ENCODE measurements at regions not wholly inside any gene's neighbourhood (a gene's known extent, or its start where the extent isn't known, plus 50 kb on each side); places are given as distances from the start of the nearest gene placed in this dataset.

GRCh38 chr10:91357497-91357896 is 52.6 kb upstream of the HECTD2 start:
- Histone ChIP-seq H3K4me3 (ENCODE audit: extremely low read depth in 1 of 4, insufficient read depth in 2 of 4, low read depth in 3 of 4, low read length in 4 of 4) (no peak overlapping the region), H2AFZ (ENCODE audit: low read length) (no peak overlapping the region), H3K9ac (replicated peaks in 1 of 4; ENCODE audit: extremely low read depth in 1 of 4, low read depth in 3 of 4, low read length in 3 of 4) (no peak overlapping the region), H3K4ac (replicated peaks; ENCODE audit: insufficient read length, low read depth, low read length) (no peak overlapping the region), H3K14ac (ENCODE audit: insufficient read length) (no peak overlapping the region), H2BK12ac (ENCODE audit: low read depth, low read length) (no peak overlapping the region), H4K8ac (ENCODE audit: extremely low read depth, insufficient read depth, low read length) (no peak overlapping the region), H3K36me3 (ENCODE audit: control insufficient read depth in 2 of 4, insufficient read depth in 4 of 4, low read length in 3 of 4) (no peaks in the 10 kb centered on the region), H3K27ac (ENCODE audit: low read depth, low read length) (no peak overlapping the region), H4K5ac (ENCODE audit: insufficient read length, low read depth, low read length) (no peak overlapping the region), H3K18ac (ENCODE audit: extremely low read depth, low read length) (no peak overlapping the region), H4K91ac (replicated peaks; ENCODE audit: insufficient read length, low read length) (no peak overlapping the region), H2BK20ac (ENCODE audit: low read length) (no peak overlapping the region), H2BK15ac (ENCODE audit: low read length) (no peak overlapping the region), H3K23ac (ENCODE audit: insufficient read length) (no peak overlapping the region), H3K4me1 (replicated peaks in 1 of 4; ENCODE audit: control insufficient read depth in 3 of 4, insufficient read depth in 4 of 4, low read length in 3 of 4) (no peaks in the 10 kb centered on the region), H2BK5ac (ENCODE audit: low read depth, low read length) (no peak overlapping the region), H4K20me1 (replicated peaks in 1 of 2; ENCODE audit: control insufficient read depth in 1 of 2, insufficient read depth in 2 of 2, low read length in 2 of 2) (no peaks in the 10 kb centered on the region), H2AK5ac (ENCODE audit: low read depth, low read length) (no peak overlapping the region), H3K79me2 (ENCODE audit: control insufficient read depth in 1 of 2, insufficient read depth in 2 of 2, low read length in 2 of 2) (no peaks in the 10 kb centered on the region), H3K56ac (replicated peaks; ENCODE audit: insufficient read length, low read depth, low read length) (no peak overlapping the region), H3K9me3 (ENCODE audit: insufficient read depth in 2 of 2, low read depth in 1 of 2, low read length in 1 of 2) (no peaks in the 10 kb centered on the region), H2BK120ac (replicated peaks; ENCODE audit: low read depth, low read length) (no peak overlapping the region), H3K79me1 (ENCODE audit: low read depth, low read length) (no peaks in the 10 kb centered on the region), H3K23me2 (ENCODE audit: low read depth, low read length) (no peaks in the 10 kb centered on the region), H3K27me3 (replicated peaks in 1 of 4; ENCODE audit: control insufficient read depth in 3 of 4, extremely low read depth in 1 of 4, insufficient read depth in 3 of 4, low read length in 3 of 4) (no peaks in the 10 kb centered on the region), H3K4me2 (ENCODE audit: insufficient read depth in 1 of 2, low read depth in 2 of 2, low read length in 2 of 2) (no peak overlapping the region)
- no peak for DNase-seq (ENCODE audit: low read depth in 1 of 2, low spot score in 2 of 2)
- POLR2A ChIA-PET (ENCODE audit: partially characterized antibody): no interaction called here
- no peak for TF ChIP-seq GTF2F1 (IDR thresholded peaks at IDR 0.05; ENCODE audit: borderline replicate concordance, low read depth, low read length)
- no peak for TF ChIP-seq POLR2AphosphoS5 (IDR thresholded peaks at IDR 0.05; ENCODE audit: low read depth, low read length)
- no peak for TF ChIP-seq YY1 (IDR thresholded peaks at IDR 0.05; ENCODE audit: low read depth, low read length)
- TF ChIP-seq POLR2A (IDR thresholded peaks at IDR 0.05; ENCODE audit: control extremely low read depth in 1 of 2, low read depth in 2 of 2, low read length in 2 of 2): no peak
- TF ChIP-seq RFX5 (IDR thresholded peaks at IDR 0.05; ENCODE audit: borderline replicate concordance, low read depth, low read length): no peak
- TF ChIP-seq HDAC2 (IDR thresholded peaks at IDR 0.05; ENCODE audit: borderline replicate concordance in 1 of 2, low read depth in 2 of 2, low read length in 2 of 2): no peak
- TF ChIP-seq SP2 (IDR thresholded peaks at IDR 0.05; ENCODE audit: low read length): no peak
- no peak for TF ChIP-seq BCL11A (IDR thresholded peaks at IDR 0.05; ENCODE audit: low read depth in 2 of 2, low read length in 2 of 2)
- TF ChIP-seq TCF12 (IDR thresholded peaks at IDR 0.05; ENCODE audit: low read depth, low read length): no peak
- no peak for TF ChIP-seq RBBP5 (IDR thresholded peaks at IDR 0.05; ENCODE audit: borderline replicate concordance, low read depth, low read length)
- TF ChIP-seq, protein P1, sequence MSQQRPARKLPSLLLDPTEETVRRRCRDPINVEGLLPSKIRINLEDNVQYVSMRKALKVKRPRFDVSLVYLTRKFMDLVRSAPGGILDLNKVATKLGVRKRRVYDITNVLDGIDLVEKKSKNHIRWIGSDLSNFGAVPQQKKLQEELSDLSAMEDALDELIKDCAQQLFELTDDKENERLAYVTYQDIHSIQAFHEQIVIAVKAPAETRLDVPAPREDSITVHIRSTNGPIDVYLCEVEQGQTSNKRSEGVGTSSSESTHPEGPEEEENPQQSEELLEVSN (IDR thresholded peaks at IDR 0.05): no peak
- no peak for TF ChIP-seq NRF1 (IDR thresholded peaks at IDR 0.05; ENCODE audit: low read depth, low read length)
- TF ChIP-seq TBP (IDR thresholded peaks at IDR 0.05; ENCODE audit: low read depth, low read length): no peak
- TF ChIP-seq SP4 (IDR thresholded peaks at IDR 0.05; ENCODE audit: low read length): no peak
- CTCF ChIA-PET (ENCODE audit: partially characterized antibody): interaction anchor here (1.1 to 1.6 kb wide), 3 partner anchors 12 to 351 kb away, joined by 3 to 5 read pairs (median 4); no protein-coding TSS in a partner anchor
- FAIRE-seq: no peak
- 93% methylated on average over 3 of the region's 3 CpGs; no CpG with 5 or more reads in 1 of the 2 experiments for WGBS, 2 experiments (ENCODE audit: extremely low coverage in 1 of 2, insufficient coverage in 1 of 2, insufficient read length in 1 of 2, insufficient replicate concordance in 2 of 2, low coverage in 1 of 2, low lambda C conversion rate in 2 of 2, missing lambda C conversion rate in 1 of 2)

Measured in H1 (cell line).